Skeletal muscle satellite cell (primary cell): ENCODE measurements at regions not wholly inside any gene's neighbourhood (a gene's known extent, or its start where the extent isn't known, plus 50 kb on each side); places are given as distances from the start of the nearest gene placed in this dataset.

Experiments
- H3K27me3 ChIP-seq: 2 replicates; pipeline ENCODE4 v1.7.0; 2013; ENCODE audit warnings: low read length; ENCODE audit not compliant: control insufficient read depth, insufficient read depth
- H3K36me3 ChIP-seq: 2 replicates; pipeline ENCODE4 v1.7.0; 2013; ENCODE audit warnings: mild to moderate bottlenecking, control low read depth, low read length; ENCODE audit not compliant: insufficient read depth
- H3K4me1 ChIP-seq: 2 replicates; pipeline ENCODE4 v1.7.0; 2013; ENCODE audit warnings: low read length; ENCODE audit not compliant: control insufficient read depth, insufficient read depth
- H3K4me2 ChIP-seq: 2 replicates; pipeline ENCODE4 v1.7.0; 2013; ENCODE audit warnings: mild to moderate bottlenecking, low read length
- H3K4me3 ChIP-seq: 2 replicates; pipeline ENCODE4 v1.7.0; 2013; ENCODE audit warnings: low read length
- H3K9ac ChIP-seq: 2 replicates; pipeline ENCODE4 v1.7.0; 2013; ENCODE audit warnings: mild to moderate bottlenecking, low read depth, low read length, moderate library complexity
- H3K9me3 ChIP-seq: replicated peaks from 2 replicates; pipeline ENCODE4 v1.7.0; 2013; ENCODE audit warnings: mild to moderate bottlenecking, control low read depth, low read length

- H3K9me3 ChIP-seq = no peaks in the 10 kb centered on the region
- H3K4me2 ChIP-seq = no peak overlapping the region
- no peak overlapping the region for H3K9ac ChIP-seq
- peaks cover 72% of the 10 kb centered on the region for H3K27me3 ChIP-seq
- H3K36me3 ChIP-seq = no peaks in the 10 kb centered on the region
- H3K4me3 ChIP-seq = no peak overlapping the region
- H3K4me1 ChIP-seq = no peaks in the 10 kb centered on the region
Measured at GRCh38 chr1:24990779-24991641, 60.9 kb upstream of the RUNX3 start.

DNA sequence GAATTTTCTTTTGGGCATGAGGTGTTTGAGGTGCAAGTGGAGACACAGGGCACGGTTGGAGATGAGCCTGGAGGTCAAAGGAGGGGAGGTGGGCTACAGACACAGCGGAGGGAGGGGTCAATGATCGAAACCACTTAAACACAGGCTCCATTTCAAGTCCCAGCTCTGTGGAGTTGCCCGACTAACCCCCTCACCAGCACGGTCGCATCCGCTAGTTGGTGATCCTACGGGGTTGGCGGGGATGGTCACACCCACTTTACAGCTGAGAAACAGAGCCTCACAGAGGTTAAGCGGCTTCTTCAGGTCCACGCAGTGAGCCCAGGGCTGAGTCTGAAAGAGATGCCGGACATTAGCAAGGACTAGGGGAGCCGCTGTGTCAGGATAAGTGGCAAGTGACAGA lies 60.1 kb upstream of the RUNX3 start:
- H3K4me1 ChIP-seq = no peaks in the 10 kb centered on the region

GRCh38 chr1:24989082-24989481 lies 59.0 kb upstream of the RUNX3 start:
- Histone ChIP-seq H3K36me3 (no peaks in the 10 kb centered on the region), H3K4me3 (no peak overlapping the region), H3K4me2 (no peak overlapping the region), H3K9me3 (no peaks in the 10 kb centered on the region), H3K27me3 (peaks cover 79% of the 10 kb centered on the region), H3K4me1 (no peaks in the 10 kb centered on the region), H3K9ac (no peak overlapping the region)

More for the DNA sequence above, 60.1 kb upstream of the RUNX3 start:
- no peak overlapping the region for H3K9ac ChIP-seq
- no peaks in the 10 kb centered on the region for H3K9me3 ChIP-seq
- H3K4me2 ChIP-seq = no peak overlapping the region
- H3K4me3 ChIP-seq = no peak overlapping the region
- H3K27me3 ChIP-seq = peaks cover 77% of the 10 kb centered on the region
- no peaks in the 10 kb centered on the region for H3K36me3 ChIP-seq

DNA sequence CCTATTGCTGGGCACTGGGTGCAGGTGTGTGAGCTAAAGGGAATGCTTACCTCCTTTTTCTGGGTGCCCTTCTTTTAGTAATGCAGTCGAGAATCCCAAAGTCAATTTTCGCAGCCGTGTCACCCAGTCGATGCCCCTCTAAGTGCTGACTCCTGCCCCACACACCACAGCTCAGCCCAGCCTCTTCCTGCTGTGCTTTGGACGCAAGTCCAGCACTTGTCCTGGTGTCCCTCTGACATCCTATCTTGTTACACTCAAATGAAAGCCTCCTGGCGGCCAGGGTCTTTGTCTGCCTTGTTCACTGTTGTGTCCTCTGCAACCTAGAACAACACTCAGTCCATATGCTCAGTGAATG lies 58.5 kb upstream of the RUNX3 start:
- no peaks in the 10 kb centered on the region for H3K36me3 ChIP-seq
- no peak overlapping the region for H3K4me2 ChIP-seq
- no peaks in the 10 kb centered on the region for H3K4me1 ChIP-seq
- no peaks in the 10 kb centered on the region for H3K9me3 ChIP-seq
- no peak overlapping the region for H3K4me3 ChIP-seq
- H3K9ac ChIP-seq = no peak overlapping the region
- peaks cover 74% of the 10 kb centered on the region for H3K27me3 ChIP-seq

- Histone ChIP-seq H3K4me1 (no peaks in the 10 kb centered on the region), H3K9ac (no peak overlapping the region), H3K36me3 (no peaks in the 10 kb centered on the region), H3K4me2 (no peak overlapping the region), H3K27me3 (peaks cover 69% of the 10 kb centered on the region), H3K4me3 (no peak overlapping the region), H3K9me3 (no peaks in the 10 kb centered on the region)
Measured at GRCh38 chr1:24987875-24988557, 57.9 kb upstream of the RUNX3 start.

- Histone ChIP-seq H3K4me3 (no peak overlapping the region), H3K27me3 (peaks cover 63% of the 10 kb centered on the region), H3K36me3 (no peaks in the 10 kb centered on the region), H3K9ac (no peak overlapping the region), H3K9me3 (no peaks in the 10 kb centered on the region), H3K4me1 (no peaks in the 10 kb centered on the region), H3K4me2 (no peak overlapping the region)
Measured at GRCh38 chr1:24987424-24987823, 57.3 kb upstream of the RUNX3 start.

DNA sequence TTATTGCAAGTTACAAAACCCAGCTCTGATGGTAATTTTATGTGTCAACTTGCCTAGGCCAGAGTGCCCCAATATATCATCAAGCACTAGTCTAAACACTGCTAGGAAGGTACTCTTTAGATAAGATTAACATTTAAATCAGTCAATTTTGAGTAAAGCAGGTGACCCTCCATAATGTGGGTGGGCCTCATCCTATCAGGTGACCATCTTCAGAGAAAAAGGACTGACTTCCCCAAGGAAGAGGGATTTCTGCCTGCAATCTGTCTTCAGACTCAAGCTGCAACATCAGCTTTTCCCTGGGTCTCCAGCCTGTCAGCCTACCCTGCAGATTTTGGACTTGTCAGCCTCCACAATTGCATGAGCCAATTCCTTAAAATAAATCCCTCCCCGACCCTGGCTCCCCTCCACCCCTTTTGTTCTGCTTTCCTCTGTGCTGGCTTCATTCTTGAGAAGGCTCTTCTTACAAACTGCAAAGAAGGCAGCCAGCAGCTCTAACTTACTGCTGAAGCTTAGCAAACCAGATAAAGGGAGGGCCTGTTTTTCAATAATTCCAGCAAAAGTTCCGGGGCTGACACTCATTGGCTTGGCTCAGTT lies 56.4 kb upstream of the RUNX3 start:
- Histone ChIP-seq H3K9me3 (no peaks in the 10 kb centered on the region), H3K4me1 (no peaks in the 10 kb centered on the region), H3K4me2 (no peak overlapping the region), H3K9ac (no peak overlapping the region), H3K27me3 (peaks cover 55% of the 10 kb centered on the region), H3K4me3 (no peak overlapping the region), H3K36me3 (no peaks in the 10 kb centered on the region)

GRCh38 chr1:24985737-24986136 lies 55.7 kb upstream of the RUNX3 start:
- no peaks in the 10 kb centered on the region for H3K9me3 ChIP-seq
- no peaks in the 10 kb centered on the region for H3K36me3 ChIP-seq
- no peaks in the 10 kb centered on the region for H3K4me1 ChIP-seq
- H3K27me3 ChIP-seq = peaks cover 50% of the 10 kb centered on the region
- H3K4me3 ChIP-seq = no peak overlapping the region
- no peak overlapping the region for H3K9ac ChIP-seq
- H3K4me2 ChIP-seq = no peak overlapping the region

- H3K4me3 ChIP-seq = no peak overlapping the region
- H3K36me3 ChIP-seq = no peaks in the 10 kb centered on the region
- no peak overlapping the region for H3K4me2 ChIP-seq
- no peak overlapping the region for H3K9ac ChIP-seq
- H3K9me3 ChIP-seq = no peaks in the 10 kb centered on the region
- peaks cover 48% of the 10 kb centered on the region for H3K27me3 ChIP-seq
- H3K4me1 ChIP-seq = no peaks in the 10 kb centered on the region
Measured at GRCh38 chr1:24984800-24985522, 54.9 kb upstream of the RUNX3 start.

- H3K4me3 ChIP-seq = no peak overlapping the region
- H3K4me1 ChIP-seq = no peaks in the 10 kb centered on the region
- H3K9ac ChIP-seq = no peak overlapping the region
- H3K4me2 ChIP-seq = no peak overlapping the region
- H3K27me3 ChIP-seq = peaks cover 46% of the 10 kb centered on the region
- H3K36me3 ChIP-seq = no peaks in the 10 kb centered on the region
- H3K9me3 ChIP-seq = no peaks in the 10 kb centered on the region
Measured at GRCh38 chr1:24984300-24984699, 54.2 kb upstream of the RUNX3 start.

DNA sequence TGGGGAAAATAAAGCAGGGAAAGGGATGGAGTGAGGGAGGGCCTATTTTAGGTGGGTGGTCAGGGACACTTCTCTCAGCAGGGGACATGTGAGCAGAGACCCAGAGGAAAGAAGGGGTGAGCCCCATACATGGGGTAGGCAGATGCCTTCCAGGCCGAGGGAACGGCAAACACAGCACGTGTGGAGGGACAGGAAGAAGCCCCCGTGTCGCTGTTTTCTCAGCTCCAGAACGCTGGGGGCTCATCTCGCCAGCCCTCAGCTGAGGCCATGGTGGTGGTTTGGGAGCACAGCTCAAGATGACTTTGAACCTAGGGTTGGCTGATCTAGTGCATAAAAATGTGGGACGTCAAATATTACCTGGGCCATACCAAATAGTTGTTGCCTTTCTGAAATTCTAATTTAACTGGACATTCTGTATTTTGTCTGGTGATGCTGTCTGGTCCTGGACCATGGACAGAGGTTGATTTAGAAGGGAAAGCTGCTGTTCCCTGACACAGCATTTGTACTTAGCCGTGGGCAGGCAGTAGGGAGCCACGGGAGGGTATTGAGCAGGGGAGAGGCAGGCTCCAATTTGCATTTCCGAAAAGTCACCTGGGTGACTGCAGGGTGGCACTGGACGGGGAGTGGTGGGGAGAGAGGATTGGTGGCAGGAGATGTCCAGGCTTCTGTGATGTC lies 53.1 kb upstream of the RUNX3 start:
- Histone ChIP-seq H3K4me3 (no peak overlapping the region), H3K4me1 (no peaks in the 10 kb centered on the region), H3K4me2 (no peak overlapping the region), H3K36me3 (no peaks in the 10 kb centered on the region), H3K9ac (no peak overlapping the region), H3K9me3 (no peaks in the 10 kb centered on the region), H3K27me3 (peaks cover 45% of the 10 kb centered on the region)
